Activated T-cell treated with anti-CD3 and anti-CD28 coated beads, Interleukin-2, amount 50 U/mL, for 72 hours (primary cell): ENCODE measurements at regions not wholly inside any gene's neighbourhood (a gene's known extent, or its start where the extent isn't known, plus 50 kb on each side); places are given as distances from the start of the nearest gene placed in this dataset.

ENCODE experiments used
- ATAC-seq, 2 donors: fragments of 150-1000 bp; cut with Tn5 transposase; replicated peaks in 1 of 2; 2 replicates each; pipeline ENCODE4 v1.10.0; 2021; ENCODE audit warnings: moderate library complexity in 2 of 2, mild to moderate bottlenecking in 1 of 2
- DNase-seq, 2 donors: peaks; one replicate each; pipeline ENCODE4 v3.0.0; 2021 to 2022; ENCODE audit warnings: mixed read lengths in 1 of 2
- H3K27ac Mint-ChIP-seq: one replicate; pipeline ENCODE4 v1.8.0; 2022; ENCODE audit warnings: mild to moderate bottlenecking, moderate library complexity, mixed read lengths
- H3K27me3 Mint-ChIP-seq: one replicate; pipeline ENCODE4 v1.8.0; 2022; ENCODE audit warnings: low read depth, mixed read lengths
- H3K36me3 Mint-ChIP-seq, 2 donors: one replicate each; pipeline ENCODE4 v1.8.0; 2022; ENCODE audit warnings: mixed read lengths in 2 of 2, mild to moderate bottlenecking in 1 of 2; ENCODE audit not compliant: insufficient read depth in 2 of 2
- H3K4me1 Mint-ChIP-seq: one replicate; pipeline ENCODE4 v1.8.0; 2022; ENCODE audit warnings: low read depth, mixed read lengths
- H3K4me3 Mint-ChIP-seq, 2 donors: one replicate each; pipeline ENCODE4 v1.8.0; 2022; ENCODE audit warnings: mild to moderate bottlenecking in 2 of 2, mixed read lengths in 2 of 2, moderate library complexity in 2 of 2
- H3K9me3 Mint-ChIP-seq, 2 donors: one replicate each; pipeline ENCODE4 v1.8.0; 2022; ENCODE audit warnings: mixed read lengths in 2 of 2

DNA sequence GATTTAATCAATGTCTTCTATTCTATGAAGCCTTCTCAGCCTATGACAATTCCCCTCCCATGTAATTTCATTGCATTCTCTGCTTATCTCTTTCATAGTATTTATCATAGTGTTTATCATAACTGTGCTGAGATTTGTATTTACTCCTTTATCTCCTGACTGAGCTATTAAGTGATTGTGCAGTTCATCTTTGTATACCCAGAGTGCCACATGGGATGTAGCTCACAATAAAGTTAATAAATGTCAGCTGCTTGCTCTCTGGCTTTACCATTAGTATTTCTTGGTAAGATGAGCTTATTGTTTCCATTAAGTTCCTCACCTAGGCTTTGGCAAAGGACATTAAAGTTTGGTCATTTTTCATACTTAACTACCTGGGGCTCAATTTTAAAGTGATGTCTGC is 275.1 kb upstream of the MPDZ start:
- H3K4me1 Mint-ChIP-seq = no peaks in the 10 kb centered on the region
- DNase-seq = no peak
- no peak for ATAC-seq

DNA sequence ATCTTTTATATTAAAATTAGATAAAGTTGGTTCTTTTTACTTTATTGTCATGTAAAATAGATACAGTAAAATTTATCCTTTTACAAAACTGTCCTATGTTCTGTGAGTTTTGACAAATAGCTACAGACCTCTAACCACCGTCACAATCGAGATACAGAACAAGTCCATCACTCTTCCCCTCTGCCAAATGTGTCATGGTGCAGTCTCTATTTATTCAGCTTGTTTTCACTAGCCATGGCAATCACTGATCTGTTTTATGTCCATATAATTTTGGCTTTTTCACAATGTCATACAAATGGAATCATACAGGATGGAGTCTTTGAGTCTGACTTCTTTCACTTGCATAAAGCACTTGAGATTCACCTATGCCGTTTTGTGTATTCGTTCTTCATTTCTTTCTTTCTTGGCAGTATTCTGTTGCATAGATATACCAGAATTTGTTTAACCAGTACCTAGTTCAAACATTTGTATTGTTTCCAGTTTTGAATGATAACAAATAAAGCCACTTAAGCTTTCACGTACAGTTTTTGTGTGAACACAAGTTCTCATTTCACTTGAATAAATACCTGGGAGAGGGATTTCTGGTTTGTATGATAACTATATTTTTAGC is 273.2 kb upstream of the MPDZ start:
- Mint-ChIP-seq H3K36me3 (no peaks in the 10 kb centered on the region), H3K4me1 (no peaks in the 10 kb centered on the region), H3K9me3 (peaks cover 2% of the 10 kb centered on the region in 2 donors), H3K27me3 (no peaks in the 10 kb centered on the region), H3K27ac (no peak overlapping the region), H3K4me3 (no peak overlapping the region)
- DNase-seq (no peak), ATAC-seq (no peak)

More for the DNA sequence above, 275.1 kb upstream of the MPDZ start:
- peaks cover 2% of the 10 kb centered on the region in 2 donors for H3K9me3 Mint-ChIP-seq
- H3K27me3 Mint-ChIP-seq = no peaks in the 10 kb centered on the region
- H3K36me3 Mint-ChIP-seq = no peaks in the 10 kb centered on the region
- H3K4me3 Mint-ChIP-seq = no peak overlapping the region
- H3K27ac Mint-ChIP-seq = no peak overlapping the region

DNA sequence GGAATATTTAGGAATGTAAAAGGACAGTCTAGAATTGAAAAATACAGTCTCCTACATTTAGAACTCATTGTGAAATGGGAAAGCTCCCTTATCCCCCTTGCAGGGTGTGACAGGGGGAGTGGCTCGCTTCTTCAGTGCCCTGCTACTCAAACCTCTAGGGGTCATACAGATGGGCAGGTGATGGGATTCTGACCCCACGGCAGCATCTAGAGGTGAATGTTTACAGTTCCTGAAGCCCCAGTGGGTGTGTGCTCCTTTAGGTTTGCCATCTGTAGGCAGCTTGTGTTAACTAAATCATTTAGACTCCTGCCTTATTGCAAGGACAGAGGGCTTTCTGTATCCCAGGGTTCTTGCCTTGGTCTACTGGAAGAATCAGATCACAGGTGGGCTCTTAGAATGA is 271.0 kb upstream of the MPDZ start:
- Mint-ChIP-seq H3K4me3 (no peak overlapping the region), H3K27ac (no peak overlapping the region), H3K27me3 (no peaks in the 10 kb centered on the region), H3K4me1 (no peaks in the 10 kb centered on the region), H3K9me3 (peaks cover 2% of the 10 kb centered on the region in 2 donors), H3K36me3 (no peaks in the 10 kb centered on the region)
- DNase-seq = no peak
- ATAC-seq = no peak

DNA sequence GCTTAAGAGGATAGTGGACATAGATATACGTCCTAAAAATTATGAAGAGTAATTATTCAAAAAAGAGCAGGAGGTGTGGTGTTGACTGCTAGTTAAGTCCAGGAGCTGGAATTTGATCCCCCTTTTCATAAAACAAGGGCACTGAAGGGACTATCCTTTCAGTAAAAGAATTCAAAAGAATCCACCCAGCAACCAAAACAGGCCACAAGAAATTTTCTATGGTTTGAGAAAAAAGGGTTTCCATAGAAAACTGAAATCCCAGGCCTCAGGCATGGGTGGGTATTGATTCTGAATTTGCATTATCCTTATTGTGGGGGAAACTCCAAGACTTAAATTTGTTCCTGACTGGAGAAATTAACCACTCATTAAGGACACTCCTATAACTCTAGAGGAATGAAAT is 269.0 kb upstream of the MPDZ start:
- no peaks in the 10 kb centered on the region for H3K27me3 Mint-ChIP-seq
- no peak overlapping the region for H3K4me3 Mint-ChIP-seq
- peaks cover 2% of the 10 kb centered on the region in 2 donors for H3K9me3 Mint-ChIP-seq
- no peaks in the 10 kb centered on the region for H3K4me1 Mint-ChIP-seq
- no peak overlapping the region for H3K27ac Mint-ChIP-seq
- ATAC-seq (no peak), DNase-seq (no peak)
- no peaks in the 10 kb centered on the region for H3K36me3 Mint-ChIP-seq

DNA sequence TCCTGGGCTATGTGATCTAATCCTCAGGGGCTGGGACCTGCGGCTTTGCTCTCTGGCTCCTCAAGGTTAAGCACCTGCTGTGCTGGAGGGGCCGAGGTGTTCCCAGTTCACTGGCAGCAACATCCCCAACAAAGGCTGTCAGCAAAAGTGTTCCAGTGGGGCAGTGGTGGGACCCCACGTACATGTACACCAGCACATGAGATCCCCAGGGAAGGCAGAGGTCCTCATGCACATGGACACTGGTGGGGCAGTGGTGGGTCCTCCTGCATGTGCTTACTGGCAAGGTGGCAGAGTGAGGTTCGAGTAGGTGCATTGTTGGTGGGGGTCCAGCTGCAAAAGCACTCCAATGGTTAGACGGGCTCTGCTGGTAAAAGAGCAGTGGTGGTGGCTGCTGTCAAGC is 255.6 kb upstream of the MPDZ start:
- ATAC-seq = no peak
- no peaks in the 10 kb centered on the region for H3K27me3 Mint-ChIP-seq
- H3K4me3 Mint-ChIP-seq = no peak overlapping the region
- no peaks in the 10 kb centered on the region for H3K4me1 Mint-ChIP-seq
- DNase-seq = no peak
- no peaks in the 10 kb centered on the region for H3K36me3 Mint-ChIP-seq
- peaks cover 2 to 6% of the 10 kb centered on the region in 2 donors for H3K9me3 Mint-ChIP-seq
- no peak overlapping the region for H3K27ac Mint-ChIP-seq

DNA sequence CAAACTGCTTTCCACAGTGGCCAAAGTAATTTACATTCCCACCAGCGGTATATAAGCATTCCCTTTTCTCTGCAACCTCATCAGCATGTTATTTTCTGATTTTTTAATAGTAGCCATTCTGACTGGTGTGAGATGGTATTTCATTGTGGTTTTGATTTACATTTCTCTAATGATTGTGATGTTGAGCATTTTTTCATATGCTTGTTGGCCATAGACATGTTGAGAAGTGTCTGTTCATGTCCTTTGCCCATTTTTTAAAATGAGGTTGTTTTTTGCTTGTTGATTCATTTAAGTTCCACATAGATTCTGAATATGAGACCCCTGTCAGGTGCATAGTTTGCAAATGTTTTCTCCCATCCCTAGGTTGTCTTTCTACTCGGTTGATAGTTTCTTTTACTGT is 254.5 kb upstream of the MPDZ start:
- H3K27me3 Mint-ChIP-seq = no peaks in the 10 kb centered on the region
- H3K9me3 Mint-ChIP-seq = peaks cover 4 to 9% of the 10 kb centered on the region in 2 donors
- no peak for DNase-seq
- no peak for ATAC-seq
- H3K36me3 Mint-ChIP-seq = peaks cover 0 to 2% of the 10 kb centered on the region in 2 donors
- H3K4me1 Mint-ChIP-seq = no peaks in the 10 kb centered on the region
- no peak overlapping the region for H3K27ac Mint-ChIP-seq
- H3K4me3 Mint-ChIP-seq = no peak overlapping the region

DNA sequence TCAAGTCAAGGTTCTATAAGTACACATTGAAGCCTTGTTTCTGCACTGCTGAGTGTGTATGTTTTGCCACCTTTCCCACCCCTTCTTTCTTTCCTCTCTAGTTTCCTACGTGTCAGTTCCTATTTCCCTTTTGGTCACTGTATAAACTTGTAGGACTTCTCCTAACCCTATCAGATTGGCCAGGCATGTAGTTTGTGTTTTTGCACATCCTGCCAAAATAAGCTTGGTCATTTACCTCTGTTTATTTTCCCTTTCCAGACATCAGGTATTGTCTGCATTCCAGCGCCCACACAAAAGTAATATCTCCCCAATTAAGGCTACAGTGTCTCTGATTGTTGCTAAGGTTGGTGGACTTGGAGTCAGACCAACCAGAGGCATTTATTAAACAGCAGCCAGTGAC is 252.9 kb upstream of the MPDZ start:
- no peaks in the 10 kb centered on the region for H3K27me3 Mint-ChIP-seq
- H3K4me3 Mint-ChIP-seq = no peak overlapping the region
- DNase-seq (no peak), ATAC-seq (no peak)
- H3K36me3 Mint-ChIP-seq = peaks cover 0 to 2% of the 10 kb centered on the region in 2 donors
- H3K27ac Mint-ChIP-seq = no peak overlapping the region
- H3K4me1 Mint-ChIP-seq = no peaks in the 10 kb centered on the region
- peaks cover 1 to 12% of the 10 kb centered on the region in 2 donors for H3K9me3 Mint-ChIP-seq

DNA sequence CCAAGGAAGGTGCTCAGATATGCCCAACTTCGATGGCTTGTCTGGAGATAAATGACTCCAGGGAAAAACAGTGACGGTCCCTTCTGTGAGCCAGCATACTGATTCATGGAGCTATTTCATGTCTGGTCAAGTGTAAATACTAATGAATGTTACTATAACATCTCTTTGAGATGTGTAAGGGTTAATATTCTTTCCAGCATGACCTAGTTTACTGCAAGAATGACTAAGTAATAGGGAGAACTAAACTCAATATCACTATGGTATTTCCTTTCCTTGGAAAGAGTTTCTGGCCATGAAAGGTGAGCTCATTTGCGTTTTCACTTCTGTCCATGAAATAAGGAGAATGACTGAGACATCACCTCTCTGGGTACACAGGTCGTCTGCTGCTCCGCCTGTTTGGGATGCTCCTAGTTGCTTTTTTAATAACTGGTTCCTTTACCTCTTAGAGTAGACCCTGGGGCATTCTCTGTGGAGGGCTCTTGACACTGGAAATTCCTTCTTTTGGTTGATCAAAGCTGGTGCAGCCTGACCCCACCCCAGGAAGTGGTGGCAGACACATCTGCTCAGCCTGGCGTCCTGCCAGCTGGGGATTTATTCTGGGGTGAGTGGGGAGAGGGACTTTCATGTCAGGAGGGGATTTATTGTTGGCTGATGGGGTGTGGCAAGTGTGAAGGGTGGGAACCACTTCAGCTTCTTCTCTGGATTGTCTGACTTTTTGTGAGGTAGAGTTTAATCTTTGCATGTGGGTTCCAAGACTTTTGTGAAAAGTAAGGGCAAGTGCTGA is 250.0 kb upstream of the MPDZ start:
- H3K27ac Mint-ChIP-seq = no peak overlapping the region
- DNase-seq = no peak
- peaks cover 0 to 2% of the 10 kb centered on the region in 2 donors for H3K36me3 Mint-ChIP-seq
- H3K4me3 Mint-ChIP-seq = no peak overlapping the region
- no peaks in the 10 kb centered on the region for H3K27me3 Mint-ChIP-seq
- peaks cover 1 to 7% of the 10 kb centered on the region in 2 donors for H3K9me3 Mint-ChIP-seq
- no peak for ATAC-seq
- no peaks in the 10 kb centered on the region for H3K4me1 Mint-ChIP-seq

DNA sequence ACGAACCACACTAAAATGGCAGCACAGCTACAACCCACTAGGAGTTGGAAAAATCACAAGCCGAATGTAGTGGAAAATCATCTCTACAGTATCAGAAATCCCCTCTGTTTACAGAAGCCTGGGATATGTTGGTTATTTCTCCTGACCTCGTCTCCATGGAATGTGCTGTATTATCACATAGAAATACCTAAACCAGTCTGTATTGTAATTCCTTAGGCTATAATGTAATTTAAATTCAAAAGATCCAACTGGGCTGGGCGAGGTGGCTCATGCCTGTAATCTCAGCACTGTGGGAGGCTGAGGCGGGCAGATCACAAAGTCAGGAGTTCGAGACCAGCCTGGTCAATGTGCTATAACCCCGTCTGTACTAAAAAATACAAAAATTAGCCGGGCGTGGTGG is 244.8 kb upstream of the MPDZ start:
- peaks cover 0 to 3% of the 10 kb centered on the region in 2 donors for H3K9me3 Mint-ChIP-seq
- no peak overlapping the region for H3K27ac Mint-ChIP-seq
- H3K4me3 Mint-ChIP-seq = no peak overlapping the region
- no peaks in the 10 kb centered on the region for H3K27me3 Mint-ChIP-seq
- H3K4me1 Mint-ChIP-seq = no peaks in the 10 kb centered on the region
- H3K36me3 Mint-ChIP-seq = no peaks in the 10 kb centered on the region
- ATAC-seq (no peak), DNase-seq (no peak)

DNA sequence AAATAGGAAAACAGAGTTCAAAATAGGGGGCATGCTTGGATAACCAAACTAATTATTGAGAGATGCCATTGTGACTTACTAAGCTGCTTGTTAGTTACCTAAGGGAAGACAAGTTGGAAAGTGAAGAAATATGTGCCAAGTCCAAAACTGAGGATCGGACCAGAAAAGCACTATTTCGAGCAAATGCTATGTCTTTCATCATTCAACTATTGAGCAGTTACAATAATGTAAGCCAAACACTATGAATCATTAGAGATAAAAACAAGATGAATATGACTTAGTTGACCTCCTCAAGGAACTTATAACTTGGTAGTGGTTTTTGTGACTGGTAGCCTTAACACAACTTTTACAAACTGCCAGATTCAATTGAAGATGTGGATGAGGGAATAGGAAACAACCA is 240.6 kb upstream of the MPDZ start:
- Mint-ChIP-seq H3K9me3 (peaks cover 0 to 6% of the 10 kb centered on the region in 2 donors), H3K36me3 (no peaks in the 10 kb centered on the region), H3K4me3 (no peak overlapping the region), H3K4me1 (no peaks in the 10 kb centered on the region), H3K27me3 (no peaks in the 10 kb centered on the region), H3K27ac (no peak overlapping the region)
- DNase-seq (no peak), ATAC-seq (no peak)

DNA sequence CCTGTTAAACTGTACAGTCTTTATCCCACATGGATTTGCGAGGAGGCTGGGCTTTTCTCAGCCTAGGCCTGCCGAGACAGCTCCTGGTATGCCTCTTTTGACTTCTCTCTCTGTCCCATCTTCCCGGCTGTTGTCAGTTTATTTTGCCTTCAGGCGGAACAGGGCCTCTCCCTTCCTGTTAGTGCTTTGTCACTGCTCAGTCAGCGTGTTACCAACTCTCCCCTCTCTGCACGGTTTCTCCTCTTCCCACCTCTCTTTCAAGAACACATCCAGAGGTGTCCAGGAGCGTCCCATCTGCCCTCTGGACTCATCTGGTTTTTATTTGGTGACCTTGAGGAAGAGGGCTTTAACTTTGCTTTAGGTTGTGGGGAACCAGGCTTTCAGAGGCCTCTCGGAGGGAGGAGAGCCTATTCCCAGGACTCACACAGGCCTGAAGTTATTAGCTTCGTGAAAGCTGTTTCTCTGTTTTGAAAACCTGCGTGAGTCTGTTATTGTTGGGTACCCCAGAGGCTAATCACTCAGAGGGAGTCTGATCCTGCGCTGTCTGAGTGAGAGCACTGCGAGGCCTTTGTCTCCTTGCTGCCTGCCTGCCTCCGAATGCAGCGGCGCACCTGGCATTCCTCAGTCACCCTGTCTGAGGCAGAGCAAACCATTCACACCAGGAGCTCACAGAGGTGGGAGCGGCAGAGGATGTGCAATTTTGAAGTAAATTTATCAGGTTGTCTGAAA is 234.4 kb upstream of the MPDZ start:
- H3K4me1 Mint-ChIP-seq = no peaks in the 10 kb centered on the region
- ATAC-seq (no peak), DNase-seq (no peak)
- no peak overlapping the region for H3K4me3 Mint-ChIP-seq
- peaks cover 0 to 2% of the 10 kb centered on the region in 2 donors for H3K36me3 Mint-ChIP-seq
- H3K27me3 Mint-ChIP-seq = no peaks in the 10 kb centered on the region
- peaks cover 4 to 6% of the 10 kb centered on the region in 2 donors for H3K9me3 Mint-ChIP-seq
- no peak overlapping the region for H3K27ac Mint-ChIP-seq

DNA sequence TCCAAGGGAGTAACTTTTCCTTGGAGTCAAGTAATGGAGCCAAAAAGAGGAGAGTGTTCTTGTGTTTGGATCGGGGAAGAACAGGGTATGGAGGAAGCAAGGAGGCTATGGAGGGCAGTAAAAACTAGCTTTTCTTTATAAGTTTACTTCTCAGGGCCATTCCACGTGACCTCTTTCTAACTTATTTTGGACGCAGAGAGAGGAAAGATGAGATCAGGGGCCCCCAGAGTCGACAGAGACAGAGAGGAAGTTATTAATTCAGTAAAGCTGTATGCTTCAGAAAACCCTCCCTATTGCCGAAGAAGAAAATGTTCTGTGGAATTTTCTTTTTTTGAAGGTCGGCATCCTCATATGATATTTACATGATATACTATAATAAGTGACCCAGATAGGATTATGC is 233.8 kb upstream of the MPDZ start:
- H3K9me3 Mint-ChIP-seq = peaks cover 4 to 6% of the 10 kb centered on the region in 2 donors
- ATAC-seq (no peak), DNase-seq (no peak)

DNA sequence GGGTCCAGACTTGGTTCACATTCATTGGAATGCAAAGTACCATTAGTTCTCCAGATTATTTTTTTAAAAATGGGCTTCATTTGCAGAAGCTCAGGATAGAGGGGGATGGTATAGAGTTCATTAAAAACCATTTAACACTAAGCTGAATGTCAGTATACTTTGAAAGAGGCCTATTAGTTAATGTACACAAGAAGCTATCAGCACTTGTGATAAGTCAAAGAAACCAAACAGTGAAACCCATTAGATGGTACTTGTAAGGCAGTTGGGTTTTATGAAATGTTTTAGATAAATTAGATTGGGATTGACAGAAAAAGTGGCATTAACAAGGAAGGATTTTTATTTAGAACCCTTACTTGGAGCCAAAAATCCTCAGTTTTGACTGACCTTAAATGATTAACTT is 229.2 kb upstream of the MPDZ start:
- Mint-ChIP-seq H3K36me3 (peaks cover 0 to 2% of the 10 kb centered on the region in 2 donors), H3K4me3 (no peak overlapping the region), H3K9me3 (peaks cover 5 to 6% of the 10 kb centered on the region in 2 donors), H3K4me1 (no peaks in the 10 kb centered on the region), H3K27ac (no peak overlapping the region), H3K27me3 (no peaks in the 10 kb centered on the region)
- no peak for DNase-seq
- no peak for ATAC-seq

More for the DNA sequence above, 233.8 kb upstream of the MPDZ start:
- H3K4me1 Mint-ChIP-seq = no peaks in the 10 kb centered on the region
- peaks cover 0 to 2% of the 10 kb centered on the region in 2 donors for H3K36me3 Mint-ChIP-seq
- H3K27ac Mint-ChIP-seq = no peak overlapping the region
- H3K4me3 Mint-ChIP-seq = no peak overlapping the region
- H3K27me3 Mint-ChIP-seq = no peaks in the 10 kb centered on the region
